ENCODE measurements at regions not wholly inside any gene's neighbourhood (a gene's known extent, or its start where the extent isn't known, plus 50 kb on each side); places are given as distances from the start of the nearest gene placed in this dataset.
"Not testable (repeated sequence)": the region's sequence is repeated elsewhere in the genome, so short reads cannot be mapped to it uniquely, and the experiment has no call there.

DNA sequence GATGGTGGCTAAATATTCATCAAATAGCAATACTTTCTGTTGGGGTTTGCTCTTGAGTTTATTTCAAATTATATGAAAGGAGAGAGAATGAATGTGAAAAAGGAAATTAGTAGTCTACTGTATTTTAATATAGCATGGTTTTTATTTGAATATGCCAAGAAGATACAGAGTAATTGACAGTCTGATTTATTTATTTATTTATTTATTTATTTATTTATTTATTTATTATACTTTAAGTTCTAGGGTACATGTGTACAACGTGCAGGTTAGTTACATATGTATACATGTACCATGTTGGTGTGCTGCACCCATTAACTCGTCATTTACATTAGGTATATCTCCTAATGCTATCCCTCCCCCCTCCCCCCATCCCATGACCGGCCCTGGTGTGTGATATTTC is 224.2 kb upstream of the ELAVL2 start:
- not testable (repeated sequence) for H3K4me1 ChIP-seq (ENCODE audit: control insufficient read depth, insufficient read depth, low read length); H3K27ac ChIP-seq (ENCODE audit: insufficient read depth, low read depth, low read length, poor library complexity, severe bottlenecking)
- 63 to 80% methylated on average over 2 of the region's 3 CpGs for WGBS, 2 experiments

DNA sequence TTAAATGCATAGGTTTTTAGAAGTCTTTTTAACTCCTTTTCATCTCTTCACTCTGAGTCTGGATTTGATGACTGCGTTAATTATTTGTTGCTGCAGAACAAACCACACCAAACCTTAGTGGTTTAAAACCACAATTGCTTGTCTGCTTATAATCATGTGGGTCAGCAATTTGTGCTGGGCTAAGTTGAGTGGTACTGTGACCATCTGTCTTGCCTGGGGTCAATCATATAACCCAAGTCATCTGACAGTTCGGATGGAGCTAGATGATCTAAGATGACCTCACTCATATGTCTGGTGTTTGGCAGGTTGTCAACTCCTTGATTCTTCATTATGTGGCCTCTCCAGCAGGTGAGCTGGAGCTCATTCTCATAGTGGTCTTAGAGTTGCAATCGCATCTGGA is 219.1 kb upstream of the ELAVL2 start:
- WGBS, 2 experiments, result 97 to 99% methylated on average over 3 of the region's 3 CpGs
- H3K9me3 ChIP-seq (ENCODE audit: control insufficient read depth, low read length), result no peaks in the 10 kb centered on the region
- H3K36me3 ChIP-seq (ENCODE audit: control insufficient read depth, insufficient read depth, low read length), result no peaks in the 10 kb centered on the region
- H3K4me1 ChIP-seq (ENCODE audit: control insufficient read depth, insufficient read depth, low read length), result peaks cover 10% of the 10 kb centered on the region
- no peak overlapping the region for H3K27ac ChIP-seq (ENCODE audit: insufficient read depth, low read depth, low read length, poor library complexity, severe bottlenecking)
- H3K4me3 ChIP-seq (ENCODE audit: insufficient read depth, low read depth, low read length), result no peak overlapping the region
- H3K27me3 ChIP-seq (ENCODE audit: control insufficient read depth, insufficient read depth, low read length, poor library complexity, severe bottlenecking), result no peaks in the 10 kb centered on the region

More for the DNA sequence above, 224.2 kb upstream of the ELAVL2 start:
- not testable (repeated sequence) for H3K36me3 ChIP-seq (ENCODE audit: control insufficient read depth, insufficient read depth, low read length); H3K27me3 ChIP-seq (ENCODE audit: control insufficient read depth, insufficient read depth, low read length, poor library complexity, severe bottlenecking); H3K9me3 ChIP-seq (ENCODE audit: control insufficient read depth, low read length); H3K4me3 ChIP-seq (ENCODE audit: insufficient read depth, low read depth, low read length)

DNA sequence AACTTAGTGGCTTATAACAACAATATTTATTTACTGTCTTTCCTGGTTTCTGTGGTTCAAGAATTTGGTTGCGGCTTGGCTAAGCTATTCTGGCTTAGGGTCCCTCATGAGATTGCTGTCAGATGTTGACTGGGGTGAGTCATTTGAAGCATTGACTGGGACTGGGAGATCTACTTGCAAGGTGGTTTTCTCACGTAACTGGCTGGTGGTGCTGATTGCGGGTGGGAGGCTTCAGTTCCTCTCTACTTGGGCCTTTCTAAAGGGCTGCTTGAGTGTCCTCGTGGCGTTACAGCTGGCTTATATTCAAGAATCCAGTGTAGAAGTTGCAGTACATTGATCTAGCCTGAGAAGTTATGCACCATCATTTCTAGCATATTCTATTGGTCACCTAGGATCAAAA is 218.5 kb upstream of the ELAVL2 start:
- H3K9me3 ChIP-seq (ENCODE audit: control insufficient read depth, low read length), result no peaks in the 10 kb centered on the region
- no peaks in the 10 kb centered on the region for H3K36me3 ChIP-seq (ENCODE audit: control insufficient read depth, insufficient read depth, low read length)
- no peak overlapping the region for H3K27ac ChIP-seq (ENCODE audit: insufficient read depth, low read depth, low read length, poor library complexity, severe bottlenecking)
- 94 to 99% methylated on average over 5 of the region's 5 CpGs for WGBS, 2 experiments
- no peak overlapping the region for H3K4me3 ChIP-seq (ENCODE audit: insufficient read depth, low read depth, low read length)
- peaks cover 10% of the 10 kb centered on the region for H3K4me1 ChIP-seq (ENCODE audit: control insufficient read depth, insufficient read depth, low read length)
- H3K27me3 ChIP-seq (ENCODE audit: control insufficient read depth, insufficient read depth, low read length, poor library complexity, severe bottlenecking), result no peaks in the 10 kb centered on the region

DNA sequence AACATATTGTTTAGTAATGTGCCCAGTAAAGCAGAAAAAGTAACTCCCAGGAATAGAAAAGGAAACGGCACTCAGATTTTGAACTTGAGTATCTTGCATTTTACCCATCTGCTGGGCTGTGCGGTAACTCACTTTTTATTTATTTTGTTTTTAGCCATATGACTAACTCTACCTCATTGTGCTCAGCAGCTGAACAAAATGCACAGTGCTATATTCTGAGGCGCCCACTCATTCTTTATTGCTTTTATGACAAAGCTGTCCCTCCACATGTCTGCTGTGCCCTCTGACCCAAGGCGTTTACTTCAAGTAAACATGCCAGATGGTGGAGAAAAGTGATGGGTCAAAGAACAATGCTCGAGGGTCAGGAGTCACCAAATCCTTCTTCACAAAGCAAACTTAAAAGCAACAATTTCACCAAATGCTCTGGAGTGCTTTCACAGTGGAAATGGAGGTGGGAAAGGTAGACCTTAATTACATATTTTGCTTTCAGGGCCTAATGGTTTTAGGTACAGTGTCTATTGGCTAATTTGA is 215.2 kb upstream of the ELAVL2 start:
- H3K27me3 ChIP-seq (ENCODE audit: control insufficient read depth, insufficient read depth, low read length, poor library complexity, severe bottlenecking), result no peaks in the 10 kb centered on the region
- 73 to 81% methylated on average over 5 of the region's 5 CpGs for WGBS, 2 experiments
- H3K4me3 ChIP-seq (ENCODE audit: insufficient read depth, low read depth, low read length), result no peak overlapping the region
- H3K36me3 ChIP-seq (ENCODE audit: control insufficient read depth, insufficient read depth, low read length), result no peaks in the 10 kb centered on the region
- peaks cover 18% of the 10 kb centered on the region for H3K4me1 ChIP-seq (ENCODE audit: control insufficient read depth, insufficient read depth, low read length)
- H3K27ac ChIP-seq (ENCODE audit: insufficient read depth, low read depth, low read length, poor library complexity, severe bottlenecking), result peak overlapping the region; percentile 68
- H3K9me3 ChIP-seq (ENCODE audit: control insufficient read depth, low read length), result no peaks in the 10 kb centered on the region

DNA sequence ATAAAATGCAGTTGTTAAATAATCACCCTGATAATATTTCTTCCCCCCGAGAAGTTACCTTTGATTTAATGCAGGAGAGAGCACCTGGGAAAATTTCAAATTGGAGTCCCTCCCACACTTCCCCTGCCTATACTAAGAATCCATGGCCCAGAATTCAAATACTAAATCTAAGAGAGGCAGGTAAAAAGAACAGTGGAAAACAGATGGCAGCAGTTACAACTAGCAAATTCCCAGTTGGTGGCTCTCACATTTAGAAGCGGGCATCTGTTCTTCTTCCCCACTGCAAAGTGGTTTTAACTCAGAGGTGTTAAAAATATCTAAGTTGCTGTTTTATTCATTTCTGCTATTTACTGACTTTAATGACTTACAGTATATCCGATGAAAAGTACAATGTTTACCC is 210.4 kb upstream of the ELAVL2 start:
- 98 to 100% methylated on average over 2 of the region's 3 CpGs for whole genome bisulfite sequencing, 2 experiments
- Histone ChIP-seq H3K9me3 (ENCODE audit: control insufficient read depth, low read length) (no peaks in the 10 kb centered on the region), H3K27ac (ENCODE audit: insufficient read depth, low read depth, low read length, poor library complexity, severe bottlenecking) (no peak overlapping the region), H3K36me3 (ENCODE audit: control insufficient read depth, insufficient read depth, low read length) (no peaks in the 10 kb centered on the region), H3K4me3 (ENCODE audit: insufficient read depth, low read depth, low read length) (no peak overlapping the region), H3K27me3 (ENCODE audit: control insufficient read depth, insufficient read depth, low read length, poor library complexity, severe bottlenecking) (no peaks in the 10 kb centered on the region), H3K4me1 (ENCODE audit: control insufficient read depth, insufficient read depth, low read length) (peaks cover 15% of the 10 kb centered on the region)

DNA sequence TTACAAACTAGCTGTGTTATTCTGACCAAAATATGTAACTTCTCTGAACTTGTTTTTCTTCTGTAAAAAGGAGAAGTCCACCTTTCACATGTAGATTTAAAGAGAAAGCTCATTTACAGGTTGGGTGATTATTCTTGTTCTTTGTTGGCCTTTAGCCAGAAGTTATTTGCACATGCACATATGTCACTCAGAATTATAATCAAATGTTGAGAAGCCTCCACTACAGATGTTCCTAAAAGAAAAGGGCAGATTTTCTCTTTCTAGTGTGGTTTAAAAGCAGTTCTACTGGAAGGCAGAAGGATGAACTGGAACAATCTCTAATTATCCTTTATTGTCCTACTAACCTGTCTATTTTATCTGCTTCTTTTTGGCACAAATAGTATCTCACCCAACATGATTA is 209.8 kb upstream of the ELAVL2 start:
- Histone ChIP-seq H3K4me1 (ENCODE audit: control insufficient read depth, insufficient read depth, low read length) (peaks cover 8% of the 10 kb centered on the region), H3K27me3 (ENCODE audit: control insufficient read depth, insufficient read depth, low read length, poor library complexity, severe bottlenecking) (no peaks in the 10 kb centered on the region), H3K36me3 (ENCODE audit: control insufficient read depth, insufficient read depth, low read length) (no peaks in the 10 kb centered on the region)

DNA sequence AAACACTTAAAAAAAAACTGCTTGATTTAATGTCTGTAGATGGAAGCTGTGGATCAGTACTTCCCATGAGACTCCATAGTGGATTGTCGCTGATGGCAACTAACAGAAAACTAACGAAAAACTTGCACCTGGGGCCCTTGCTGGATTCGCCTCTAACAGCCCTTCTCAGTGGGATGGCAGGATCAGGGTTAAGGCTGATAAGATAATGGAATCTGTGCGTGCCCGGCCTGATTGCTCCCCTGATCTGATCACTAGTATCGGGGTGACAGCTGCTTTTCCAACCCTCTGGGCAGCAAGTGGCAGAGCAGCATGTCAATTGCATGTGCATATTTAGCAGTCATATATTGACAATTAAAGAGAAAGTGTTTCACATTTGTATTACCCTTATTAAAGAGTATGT is 185.8 kb upstream of the ELAVL2 start:
- no peak overlapping the region for H3K27ac ChIP-seq (ENCODE audit: insufficient read depth, low read depth, low read length, poor library complexity, severe bottlenecking)
- H3K27me3 ChIP-seq (ENCODE audit: control insufficient read depth, insufficient read depth, low read length, poor library complexity, severe bottlenecking), result no peaks in the 10 kb centered on the region
- H3K9me3 ChIP-seq (ENCODE audit: control insufficient read depth, low read length), result no peaks in the 10 kb centered on the region
- no peak overlapping the region for H3K4me3 ChIP-seq (ENCODE audit: insufficient read depth, low read depth, low read length)
- H3K4me1 ChIP-seq (ENCODE audit: control insufficient read depth, insufficient read depth, low read length), result no peaks in the 10 kb centered on the region
- H3K36me3 ChIP-seq (ENCODE audit: control insufficient read depth, insufficient read depth, low read length), result no peaks in the 10 kb centered on the region
- WGBS, 2 experiments, result 91 to 96% methylated on average over 6 of the region's 6 CpGs

More for the DNA sequence above, 209.8 kb upstream of the ELAVL2 start:
- Histone ChIP-seq H3K27ac (ENCODE audit: insufficient read depth, low read depth, low read length, poor library complexity, severe bottlenecking) (no peak overlapping the region), H3K9me3 (ENCODE audit: control insufficient read depth, low read length) (no peaks in the 10 kb centered on the region), H3K4me3 (ENCODE audit: insufficient read depth, low read depth, low read length) (no peak overlapping the region)

DNA sequence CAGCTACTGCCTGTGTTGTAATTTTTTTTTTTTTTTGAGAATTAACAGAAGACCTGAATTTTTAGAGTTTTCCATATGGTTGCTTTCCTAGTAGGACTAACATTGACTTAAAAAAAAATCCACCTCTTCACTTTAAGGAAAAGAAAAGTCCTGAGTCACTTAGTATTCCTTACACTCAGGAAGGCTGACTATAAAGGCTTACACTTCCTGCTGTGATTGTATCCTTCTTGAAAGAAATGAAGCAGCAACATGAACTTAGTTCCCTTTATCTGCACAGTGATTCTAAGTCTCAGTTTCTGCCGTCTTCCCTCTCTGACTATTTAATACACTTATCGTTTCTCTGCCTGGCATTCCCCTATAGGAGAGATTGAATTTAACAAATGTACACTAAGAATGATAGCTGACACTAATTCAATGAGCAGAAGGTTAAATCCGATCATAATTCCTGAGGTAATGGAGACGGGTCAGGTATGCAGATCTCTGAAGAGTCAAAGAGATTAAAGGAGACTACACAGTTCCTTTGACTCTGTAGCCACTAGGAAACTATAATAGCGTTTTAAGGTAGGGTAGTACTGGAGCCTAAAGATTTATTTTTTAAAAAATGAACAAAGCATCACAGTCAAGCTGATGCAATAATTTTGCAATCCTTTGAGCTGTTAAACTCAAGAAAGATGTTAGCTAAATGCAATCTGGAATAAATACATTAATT is 185.1 kb upstream of the ELAVL2 start:
- Histone ChIP-seq H3K27me3 (ENCODE audit: control insufficient read depth, insufficient read depth, low read length, poor library complexity, severe bottlenecking) (no peaks in the 10 kb centered on the region), H3K4me1 (ENCODE audit: control insufficient read depth, insufficient read depth, low read length) (no peaks in the 10 kb centered on the region), H3K36me3 (ENCODE audit: control insufficient read depth, insufficient read depth, low read length) (no peaks in the 10 kb centered on the region), H3K4me3 (ENCODE audit: insufficient read depth, low read depth, low read length) (no peak overlapping the region), H3K9me3 (ENCODE audit: control insufficient read depth, low read length) (no peaks in the 10 kb centered on the region), H3K27ac (ENCODE audit: insufficient read depth, low read depth, low read length, poor library complexity, severe bottlenecking) (peak overlapping the region; percentile 27)
- 76 to 91% methylated on average over 3 to 5 of the region's 5 CpGs for WGBS, 2 experiments

DNA sequence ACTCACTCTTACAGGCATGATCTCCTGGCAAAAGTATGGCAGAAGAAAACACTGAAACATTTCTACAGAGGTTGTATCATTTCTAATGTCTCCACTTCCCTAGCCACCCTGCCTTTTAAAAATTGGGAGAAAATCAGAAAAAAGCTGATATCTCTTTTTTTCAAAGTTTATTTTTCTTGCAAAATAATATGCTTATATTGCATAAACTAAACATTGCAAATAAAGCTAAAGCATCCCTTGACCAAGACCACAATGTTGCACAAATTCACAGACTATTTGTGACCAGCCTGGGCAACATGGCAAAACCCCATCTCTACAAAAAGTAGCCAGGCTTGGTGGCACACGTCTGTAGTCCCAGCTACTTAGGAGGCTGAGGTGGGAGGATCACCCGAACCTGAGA is 183.3 kb upstream of the ELAVL2 start:
- no peak overlapping the region for H3K4me3 ChIP-seq (ENCODE audit: insufficient read depth, low read depth, low read length)
- no peaks in the 10 kb centered on the region for H3K4me1 ChIP-seq (ENCODE audit: control insufficient read depth, insufficient read depth, low read length)
- H3K27ac ChIP-seq (ENCODE audit: insufficient read depth, low read depth, low read length, poor library complexity, severe bottlenecking), result no peak overlapping the region
- no peaks in the 10 kb centered on the region for H3K27me3 ChIP-seq (ENCODE audit: control insufficient read depth, insufficient read depth, low read length, poor library complexity, severe bottlenecking)
- WGBS, 2 experiments, result 88 to 100% methylated on average over 2 of the region's 2 CpGs
- no peaks in the 10 kb centered on the region for H3K9me3 ChIP-seq (ENCODE audit: control insufficient read depth, low read length)
- H3K36me3 ChIP-seq (ENCODE audit: control insufficient read depth, insufficient read depth, low read length), result no peaks in the 10 kb centered on the region

DNA sequence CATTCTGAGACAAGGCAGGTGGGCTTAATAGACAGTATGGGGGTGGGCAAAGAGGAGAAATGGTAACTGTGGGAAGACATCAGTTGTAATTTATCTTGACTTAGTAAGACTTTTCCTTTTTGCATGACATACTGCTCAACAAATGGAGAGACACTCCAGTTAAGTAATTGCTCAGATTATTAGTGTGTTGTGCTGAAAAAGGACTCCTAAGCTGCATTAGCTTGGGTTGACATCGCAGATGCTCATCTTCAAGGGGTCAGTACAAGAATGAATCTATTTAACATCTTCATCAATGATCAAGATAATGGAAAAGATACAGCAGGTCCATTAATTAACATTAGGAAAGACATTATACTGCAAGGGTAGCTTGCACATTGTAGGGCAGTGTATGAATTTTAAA is 181.1 kb upstream of the ELAVL2 start:
- Histone ChIP-seq H3K4me3 (ENCODE audit: insufficient read depth, low read depth, low read length) (no peak overlapping the region), H3K9me3 (ENCODE audit: control insufficient read depth, low read length) (no peaks in the 10 kb centered on the region), H3K4me1 (ENCODE audit: control insufficient read depth, insufficient read depth, low read length) (no peaks in the 10 kb centered on the region), H3K27ac (ENCODE audit: insufficient read depth, low read depth, low read length, poor library complexity, severe bottlenecking) (no peak overlapping the region), H3K36me3 (ENCODE audit: control insufficient read depth, insufficient read depth, low read length) (no peaks in the 10 kb centered on the region), H3K27me3 (ENCODE audit: control insufficient read depth, insufficient read depth, low read length, poor library complexity, severe bottlenecking) (no peaks in the 10 kb centered on the region)
- 100% methylated on average over 1 of the region's 1 CpG; no CpG with 5 or more reads in 1 of the 2 experiments for WGBS, 2 experiments
